Thyroid gland (tissue), 4 donors: ENCODE measurements at regions not wholly inside any gene's neighbourhood (a gene's known extent, or its start where the extent isn't known, plus 50 kb on each side); places are given as distances from the start of the nearest gene placed in this dataset.

ENCODE experiments used
- POLR2A ChIP-seq, 2 donors: fragments of 450-650 bp; IDR thresholded peaks; one replicate each; pipeline ENCODE4 v1.6.1; 2017; ENCODE audit warnings: antibody characterized with exemption in 2 of 2, mild to moderate bottlenecking in 2 of 2, moderate library complexity in 1 of 2
- TF ChIP-seq, protein P1 (sequence below), 6 experiments: fragments of 200-600 bp in 3 of 6; fragments of 450-650 bp in 3 of 6; sonication (generic) in 3 of 6; IDR thresholded peaks; one replicate each; pipeline ENCODE4 v1.5.1; 2016 to 2019; ENCODE audit warnings: antibody characterized with exemption in 6 of 6, mild to moderate bottlenecking in 2 of 6, inconsistent platforms in 1 of 6, moderate library complexity in 1 of 6

DNA sequence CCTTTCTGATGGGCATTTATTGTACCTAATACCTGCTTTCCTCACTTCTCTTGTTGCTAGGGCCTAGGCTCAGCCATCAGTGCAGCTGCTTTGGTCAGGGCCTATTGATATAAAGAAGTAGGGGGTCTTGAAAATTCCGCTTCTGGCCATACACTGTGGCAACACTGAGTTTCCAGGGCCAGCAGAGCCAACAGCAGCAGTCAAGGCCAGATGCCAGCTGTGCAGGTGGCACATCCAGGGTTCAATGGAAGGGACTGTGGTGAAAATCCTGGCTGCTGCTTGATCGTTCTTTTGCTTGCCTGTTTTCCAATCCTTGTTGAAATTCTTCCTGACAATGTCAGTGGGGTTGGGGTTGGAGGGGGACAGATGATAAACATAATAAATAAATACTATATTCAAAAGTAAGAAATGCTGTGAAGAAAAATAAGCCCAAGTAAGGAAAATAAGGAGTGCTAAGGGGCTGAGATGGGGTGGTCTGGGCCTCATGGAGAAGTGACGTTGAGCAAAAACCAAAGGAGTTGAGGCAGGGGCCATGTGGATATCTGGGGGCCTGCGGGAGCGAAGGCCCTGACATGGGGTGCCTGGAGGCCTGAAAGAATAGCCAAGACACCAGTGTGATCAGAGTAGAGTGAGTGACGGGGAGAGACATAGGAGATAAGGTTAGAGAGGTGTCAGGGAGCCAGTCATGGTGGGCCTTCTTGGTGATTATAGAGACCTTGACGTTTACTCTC lies 91.0 kb upstream of the ALDH1B1 start:
- no peak for TF ChIP-seq POLR2A (IDR thresholded peaks at IDR 0.05)
- TF ChIP-seq, protein P1, sequence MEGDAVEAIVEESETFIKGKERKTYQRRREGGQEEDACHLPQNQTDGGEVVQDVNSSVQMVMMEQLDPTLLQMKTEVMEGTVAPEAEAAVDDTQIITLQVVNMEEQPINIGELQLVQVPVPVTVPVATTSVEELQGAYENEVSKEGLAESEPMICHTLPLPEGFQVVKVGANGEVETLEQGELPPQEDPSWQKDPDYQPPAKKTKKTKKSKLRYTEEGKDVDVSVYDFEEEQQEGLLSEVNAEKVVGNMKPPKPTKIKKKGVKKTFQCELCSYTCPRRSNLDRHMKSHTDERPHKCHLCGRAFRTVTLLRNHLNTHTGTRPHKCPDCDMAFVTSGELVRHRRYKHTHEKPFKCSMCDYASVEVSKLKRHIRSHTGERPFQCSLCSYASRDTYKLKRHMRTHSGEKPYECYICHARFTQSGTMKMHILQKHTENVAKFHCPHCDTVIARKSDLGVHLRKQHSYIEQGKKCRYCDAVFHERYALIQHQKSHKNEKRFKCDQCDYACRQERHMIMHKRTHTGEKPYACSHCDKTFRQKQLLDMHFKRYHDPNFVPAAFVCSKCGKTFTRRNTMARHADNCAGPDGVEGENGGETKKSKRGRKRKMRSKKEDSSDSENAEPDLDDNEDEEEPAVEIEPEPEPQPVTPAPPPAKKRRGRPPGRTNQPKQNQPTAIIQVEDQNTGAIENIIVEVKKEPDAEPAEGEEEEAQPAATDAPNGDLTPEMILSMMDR (IDR thresholded peaks at IDR 0.05): no peak
